H1 (cell line): ENCODE measurements at regions not wholly inside any gene's neighbourhood (a gene's known extent, or its start where the extent isn't known, plus 50 kb on each side); places are given as distances from the start of the nearest gene placed in this dataset.

ENCODE experiments used
- CTCF ChIA-PET: fragments of 300-600 bp; sonication (Branson Sonifier 250); formaldehyde crosslinking; loops from one replicate; lab custom pipeline; 2021; ENCODE audit not compliant: partially characterized antibody; lab: Charles Lee
- POLR2A ChIA-PET: fragments of 300-600 bp; sonication (Branson Sonifier 250); formaldehyde crosslinking; loops from one replicate; lab custom pipeline; 2021; ENCODE audit warnings: inconsistent platforms; ENCODE audit not compliant: partially characterized antibody; lab: Charles Lee
- DNase-seq, 2 experiments: peaks; one replicate each; pipeline versions ENCODE4 v3.0.0 to v3.0.0-alpha.2; 2010 to 2022; ENCODE audit warnings: low spot score in 2 of 2, low read depth in 1 of 2, mixed read lengths in 1 of 2
- FAIRE-seq: peaks from 2 replicates; lab custom pipeline; 2011; peaks lifted over from hg19 to GRCh38; lab: Jason Lieb, UNC
- H2AFZ ChIP-seq: 2 replicates; pipeline ENCODE4 v1.8.1; 2012; ENCODE audit warnings: low read length, inconsistent platforms
- H2AK5ac ChIP-seq: 2 replicates; pipeline ENCODE4 v1.6.1; 2013; ENCODE audit warnings: low read depth, low read length
- H2BK120ac ChIP-seq: replicated peaks from 2 replicates; pipeline ENCODE3; 2013; ENCODE audit warnings: low read depth, low read length, inconsistent platforms
- H2BK12ac ChIP-seq: 2 replicates; pipeline ENCODE4 v1.6.1; 2013; ENCODE audit warnings: low read depth, low read length
- H2BK15ac ChIP-seq: 2 replicates; pipeline ENCODE4 v1.6.1; 2013; ENCODE audit warnings: low read length
- H2BK20ac ChIP-seq: 2 replicates; pipeline ENCODE4 v1.6.1; 2013; ENCODE audit warnings: low read length
- H2BK5ac ChIP-seq: 2 replicates; pipeline ENCODE4 v1.6.1; 2013; ENCODE audit warnings: low read depth, low read length
- H3K14ac ChIP-seq: 2 replicates; pipeline ENCODE4 v1.6.1; 2013; ENCODE audit warnings: inconsistent platforms; ENCODE audit not compliant: insufficient read length
- H3K18ac ChIP-seq: 2 replicates; pipeline ENCODE4 v1.6.1; 2013; ENCODE audit warnings: low read length; ENCODE audit errors: extremely low read depth
- H3K23ac ChIP-seq: 2 replicates; pipeline ENCODE4 v1.6.1; 2013; ENCODE audit warnings: inconsistent platforms; ENCODE audit not compliant: insufficient read length
- H3K23me2 ChIP-seq: 2 replicates; pipeline ENCODE4 v1.6.1; 2013; ENCODE audit warnings: low read depth, low read length
- H3K27ac ChIP-seq: 2 replicates; pipeline ENCODE4 v1.6.1; 2011; ENCODE audit warnings: low read depth, low read length, inconsistent platforms
- H3K27me3 ChIP-seq, 4 experiments: replicated peaks in 1 of 4; 1 replicate in 1 of 4; 2 replicates in 3 of 4; pipeline versions ENCODE4 v1.6.1 to v1.8.1; 2011 to 2013; ENCODE audit warnings: low read length in 3 of 4, mild to moderate bottlenecking in 3 of 4, inconsistent platforms in 2 of 4, mixed read lengths in 2 of 4, moderate library complexity in 1 of 4; ENCODE audit not compliant: control insufficient read depth in 3 of 4, insufficient read depth in 3 of 4; ENCODE audit errors: extremely low read depth in 1 of 4
- H3K36me3 ChIP-seq, 4 experiments: 2 replicates each; pipeline versions ENCODE4 v1.6.1 to v1.8.1; 2011 to 2013; ENCODE audit warnings: mild to moderate bottlenecking in 4 of 4, low read length in 3 of 4, moderate library complexity in 2 of 4, control low read depth in 1 of 4, inconsistent platforms in 1 of 4; ENCODE audit not compliant: insufficient read depth in 4 of 4, control insufficient read depth in 2 of 4
- H3K4ac ChIP-seq: replicated peaks from 2 replicates; pipeline ENCODE3; 2013; ENCODE audit warnings: low read length, low read depth, mixed read lengths, inconsistent platforms; ENCODE audit not compliant: insufficient read length
- H3K4me1 ChIP-seq, 4 experiments: replicated peaks in 1 of 4; 1 replicate in 1 of 4; 2 replicates in 3 of 4; pipeline versions ENCODE4 v1.6.1 to v1.8.1; 2011 to 2013; ENCODE audit warnings: low read length in 3 of 4, inconsistent platforms in 2 of 4, mixed read lengths in 1 of 4; ENCODE audit not compliant: insufficient read depth in 4 of 4, control insufficient read depth in 3 of 4
- H3K4me2 ChIP-seq, 2 experiments: 2 replicates each; pipeline versions ENCODE4 v1.6.1 to v1.8.1; 2011 to 2013; ENCODE audit warnings: low read depth in 2 of 2, low read length in 2 of 2, control low read depth in 1 of 2, inconsistent platforms in 1 of 2, mild to moderate bottlenecking in 1 of 2; ENCODE audit not compliant: insufficient read depth in 1 of 2
- H3K4me3 ChIP-seq, 4 experiments: fragments of 200-600, 300-600 bp in 1 of 4; sonication (generic), shearing (Covaris generic), sonication (Bioruptor Twin) in 1 of 4; 2 replicates each; pipeline versions ENCODE4 v1.5.1 to v1.8.1; 2011 to 2016; ENCODE audit warnings: low read length in 4 of 4, low read depth in 3 of 4, control low read depth in 2 of 4, inconsistent platforms in 2 of 4, mild to moderate bottlenecking in 2 of 4, mixed read lengths in 1 of 4, moderate library complexity in 1 of 4; ENCODE audit not compliant: insufficient read depth in 2 of 4; ENCODE audit errors: extremely low read depth in 1 of 4
- H3K56ac ChIP-seq: replicated peaks from 2 replicates; pipeline ENCODE3; 2013; ENCODE audit warnings: low read depth, mild to moderate bottlenecking, mixed read lengths, low read length, inconsistent platforms; ENCODE audit not compliant: insufficient read length
- H3K79me1 ChIP-seq: 2 replicates; pipeline ENCODE4 v1.6.1; 2013; ENCODE audit warnings: low read depth, low read length, control low read depth
- H3K79me2 ChIP-seq, 2 experiments: 2 replicates each; pipeline versions ENCODE4 v1.6.1 to v1.8.1; 2012 to 2013; ENCODE audit warnings: low read length in 2 of 2, mild to moderate bottlenecking in 2 of 2, inconsistent platforms in 1 of 2; ENCODE audit not compliant: insufficient read depth in 2 of 2, control insufficient read depth in 1 of 2
- H3K9ac ChIP-seq, 4 experiments: replicated peaks in 1 of 4; 1 replicate in 1 of 4; 2 replicates in 3 of 4; pipeline versions ENCODE4 v1.6.1 to v1.8.1; 2011 to 2013; ENCODE audit warnings: low read depth in 3 of 4, low read length in 3 of 4, control low read depth in 2 of 4, mild to moderate bottlenecking in 2 of 4, moderate library complexity in 2 of 4, inconsistent platforms in 1 of 4; ENCODE audit errors: extremely low read depth in 1 of 4
- H3K9me3 ChIP-seq, 2 experiments: 2 replicates each; pipeline versions ENCODE4 v1.6.1 to v1.8.1; 2012 to 2013; ENCODE audit warnings: mild to moderate bottlenecking in 2 of 2, moderate library complexity in 2 of 2, control low read depth in 1 of 2, inconsistent platforms in 1 of 2, low read depth in 1 of 2, low read length in 1 of 2, mixed read lengths in 1 of 2; ENCODE audit not compliant: insufficient read depth in 2 of 2
- H4K20me1 ChIP-seq, 2 experiments: replicated peaks in 1 of 2; 2 replicates each; pipeline versions ENCODE3 to v1.8.1; 2011 to 2013; ENCODE audit warnings: inconsistent platforms in 2 of 2, low read length in 2 of 2, mild to moderate bottlenecking in 1 of 2; ENCODE audit not compliant: insufficient read depth in 2 of 2, control insufficient read depth in 1 of 2
- H4K5ac ChIP-seq: 2 replicates; pipeline ENCODE4 v1.6.1; 2013; ENCODE audit warnings: low read length, low read depth, mixed read lengths, inconsistent platforms; ENCODE audit not compliant: insufficient read length
- H4K8ac ChIP-seq: 2 replicates; pipeline ENCODE4 v1.8.0; 2013; ENCODE audit warnings: mild to moderate bottlenecking, moderate library complexity, low read length, inconsistent platforms; ENCODE audit not compliant: insufficient read depth; ENCODE audit errors: extremely low read depth
- H4K91ac ChIP-seq: replicated peaks from 2 replicates; pipeline ENCODE3; 2013; ENCODE audit warnings: low read length, mixed read lengths, inconsistent platforms; ENCODE audit not compliant: insufficient read length
- BACH1 ChIP-seq: IDR thresholded peaks from 2 replicates; pipeline ENCODE4 v1.6.1; 2012; ENCODE audit warnings: low read length, improper control_type of control experiment
- BCL11A ChIP-seq, 2 experiments: IDR thresholded peaks; one replicate each; pipeline ENCODE4 v1.6.1; 2011; ENCODE audit warnings: low read depth in 2 of 2, low read length in 2 of 2, mild to moderate bottlenecking in 2 of 2
- CEBPB ChIP-seq: IDR thresholded peaks from 2 replicates; pipeline ENCODE4 v1.6.1; 2012; ENCODE audit warnings: low read depth, low read length
- EZH2 ChIP-seq: fragments of 200-600 bp; sonication (generic); IDR thresholded peaks from 2 replicates; pipeline ENCODE4 v1.7.1; 2012; ENCODE audit warnings: low read depth, mild to moderate bottlenecking, moderate library complexity, low read length, inconsistent platforms; ENCODE audit not compliant: severe bottlenecking
- JUN ChIP-seq: IDR thresholded peaks from 2 replicates; pipeline ENCODE4 v1.6.1; 2011; ENCODE audit warnings: low read depth, mild to moderate bottlenecking, improper control_type of control experiment, low read length
- POLR2A ChIP-seq, 2 experiments: IDR thresholded peaks; 1 replicate in 1 of 2; 2 replicates in 1 of 2; pipeline ENCODE4 v1.6.1; 2011; ENCODE audit warnings: low read depth in 2 of 2, low read length in 2 of 2, mild to moderate bottlenecking in 2 of 2; ENCODE audit errors: control extremely low read depth in 1 of 2
- POLR2AphosphoS5 ChIP-seq: IDR thresholded peaks from 2 replicates; pipeline ENCODE4 v1.6.1; 2011; ENCODE audit warnings: low read depth, low read length
- RBBP5 ChIP-seq: IDR thresholded peaks from 2 replicates; pipeline ENCODE4 v1.7.1; 2012; ENCODE audit warnings: low read depth, mild to moderate bottlenecking, inconsistent platforms, low read length, moderate library complexity, borderline replicate concordance
- RFX5 ChIP-seq: IDR thresholded peaks from 2 replicates; pipeline ENCODE4 v1.6.1; 2011; ENCODE audit warnings: low read depth, low read length, improper control_type of control experiment, borderline replicate concordance
- RNF2 ChIP-seq: fragments of 200-900, 300-1000 bp; sonication (generic); IDR thresholded peaks from 2 replicates; pipeline ENCODE4 v1.7.1; 2016; ENCODE audit warnings: borderline replicate concordance, low read depth, mild to moderate bottlenecking, antibody characterized with exemption, low read length; ENCODE audit not compliant: poor library complexity, severe bottlenecking; ENCODE audit errors: missing control alignments
- SIN3A ChIP-seq, 2 experiments: IDR thresholded peaks in 1 of 2; conservative IDR thresholded peaks in 1 of 2; 2 replicates each; pipeline ENCODE4 v1.6.1; 2011 to 2012; ENCODE audit warnings: low read length in 2 of 2, improper control_type of control experiment in 1 of 2, low read depth in 1 of 2, mild to moderate bottlenecking in 1 of 2
- SUZ12 ChIP-seq: fragments of 200-600 bp; sonication (generic); IDR thresholded peaks from 2 replicates; pipeline ENCODE4 v1.6.1; 2012; ENCODE audit warnings: mild to moderate bottlenecking, inconsistent platforms, low read length, moderate library complexity, mixed read lengths
- TEAD4 ChIP-seq: IDR thresholded peaks from 2 replicates; pipeline ENCODE4 v1.6.1; 2012; ENCODE audit warnings: low read depth, low read length, inconsistent platforms, mixed read lengths
- WGBS, 2 experiments: shearing (Covaris generic) in 1 of 2; methylation state at CpG; one replicate each; pipeline versions ENCODE4 v1.1.6 to v1.1.7; 2013 to 2015; ENCODE audit warnings: low lambda C conversion rate in 2 of 2, mixed read lengths in 2 of 2, inconsistent platforms in 1 of 2, low coverage in 1 of 2, missing lambda C conversion rate in 1 of 2; ENCODE audit not compliant: insufficient replicate concordance in 2 of 2, insufficient coverage in 1 of 2, insufficient read length in 1 of 2; ENCODE audit errors: extremely low coverage in 1 of 2, missing lambda C conversion rate in 1 of 2; 5-methylcytosine and 5-hydroxymethylcytosine counted together

DNA sequence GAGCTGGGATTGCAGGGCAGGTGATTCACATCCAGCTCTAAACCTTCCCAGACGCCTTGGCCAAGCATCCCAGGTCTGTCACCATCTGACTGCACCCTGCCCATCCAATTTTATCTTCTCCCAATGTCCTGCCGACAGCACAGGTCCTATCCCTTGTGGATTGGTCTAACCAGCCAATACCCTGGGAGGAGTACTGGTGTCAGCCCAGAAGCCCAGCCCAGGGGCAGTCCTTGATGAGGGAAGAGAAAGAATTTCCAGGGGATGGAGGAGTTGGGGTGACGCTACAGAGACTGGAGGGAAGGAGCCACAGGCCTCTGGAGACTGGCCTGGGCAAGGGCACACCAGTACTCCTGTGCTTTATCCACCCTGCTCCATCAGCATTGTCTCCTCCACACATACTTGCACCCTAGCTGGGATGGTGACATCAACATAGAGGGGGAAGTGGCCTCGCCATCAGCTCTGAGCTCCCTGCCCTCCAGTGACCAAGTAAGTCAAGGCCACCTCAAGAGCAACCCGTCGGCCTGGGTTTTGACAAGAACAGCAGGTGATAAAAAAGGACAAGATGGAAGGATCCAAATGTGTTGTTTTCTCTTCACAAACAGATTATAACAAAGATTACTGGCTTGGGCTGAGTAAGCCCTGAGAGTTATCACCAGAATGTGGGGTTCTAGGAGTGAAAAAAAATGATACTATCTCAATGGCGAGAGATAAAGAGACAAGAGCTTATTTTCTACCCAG, 114.6 kb downstream of the AQP9 start:
- Histone ChIP-seq H2BK5ac (no peak overlapping the region), H3K4me3 (no peak overlapping the region), H2AK5ac (no peak overlapping the region), H2AFZ (no peak overlapping the region), H3K36me3 (no peaks in the 10 kb centered on the region; a peak in 1 of 8 replicates), H3K18ac (no peak overlapping the region; the same call in 1 of the 2 replicates), H3K79me1 (no peaks in the 10 kb centered on the region), H3K4me1 (no peaks in the 10 kb centered on the region), H3K27me3 (no peaks in the 10 kb centered on the region), H4K20me1 (no peaks in the 10 kb centered on the region), H3K23ac (no peak overlapping the region), H2BK20ac (no peak overlapping the region), H4K5ac (no peak overlapping the region), H3K14ac (no peak overlapping the region), H3K79me2 (no peaks in the 10 kb centered on the region), H4K91ac (no peak overlapping the region), H3K9ac (no peak overlapping the region), H3K27ac (no peak overlapping the region), H2BK120ac (no peak overlapping the region), H3K23me2 (no peaks in the 10 kb centered on the region), H4K8ac (peak overlapping the region; percentile 36; the same call in 1 of the 2 replicates), H3K9me3 (peaks cover 7 to 10% of the 10 kb centered on the region in 2 experiments; a peak in 2 of 4 replicates), H3K56ac (no peak overlapping the region), H3K4me2 (no peak overlapping the region), H2BK12ac (no peak overlapping the region), H2BK15ac (0 out of 2 replicates have a peak overlapping the region, but pooled peaks have one; percentile 29), H3K4ac (no peak overlapping the region)
- no peak for DNase-seq
- FAIRE-seq = no peak
- ChIA-PET POLR2A (no interaction called here), CTCF (interaction anchor here (0.7 to 1.6 kb wide), 5 partner anchors 8 to 1241 kb away, joined by 3 to 6 read pairs (median 4); no protein-coding TSS in a partner anchor)
- 95% methylated on average over 6 of the region's 7 CpGs; no CpG with 5 or more reads in 1 of the 2 experiments for WGBS, 2 experiments
- TF ChIP-seq BACH1 = no peak
- no peak for TF ChIP-seq RNF2
- TF ChIP-seq RBBP5 = no peak
- no peak for TF ChIP-seq POLR2A (IDR thresholded peaks at IDR 0.05; ENCODE audit: control extremely low read depth in 1 of 2, low read depth in 2 of 2, low read length in 2 of 2)
- no peak for TF ChIP-seq SUZ12
- TF ChIP-seq RFX5 = no peak
- TF ChIP-seq BCL11A (IDR thresholded peaks at IDR 0.05; ENCODE audit: low read depth in 2 of 2, low read length in 2 of 2) = no peak
- TF ChIP-seq SIN3A (conservative IDR thresholded peaks at IDR 0.05 in 1 of 2, IDR thresholded peaks at IDR 0.05 in 1 of 2; ENCODE audit: low read depth in 1 of 2, low read length in 2 of 2) = no peak
- TF ChIP-seq TEAD4 = no peak
- TF ChIP-seq CEBPB = no peak
- no peak for TF ChIP-seq POLR2AphosphoS5
- TF ChIP-seq EZH2 = no peak
- no peak for TF ChIP-seq JUN
